ENCODE measurements at regions not wholly inside any gene's neighbourhood (a gene's known extent, or its start where the extent isn't known, plus 50 kb on each side); places are given as distances from the start of the nearest gene placed in this dataset.

GRCh38 chr9:38316166-38316780 is 76.2 kb upstream of the ALDH1B1 start:
- H3K4me3 ChIP-seq (replicated peaks; ENCODE audit: low read depth, low read length), result no peak overlapping the region
- no peak for DNase-seq (ENCODE audit: extremely low read depth, low read depth)
- TF ChIP-seq, protein P1, sequence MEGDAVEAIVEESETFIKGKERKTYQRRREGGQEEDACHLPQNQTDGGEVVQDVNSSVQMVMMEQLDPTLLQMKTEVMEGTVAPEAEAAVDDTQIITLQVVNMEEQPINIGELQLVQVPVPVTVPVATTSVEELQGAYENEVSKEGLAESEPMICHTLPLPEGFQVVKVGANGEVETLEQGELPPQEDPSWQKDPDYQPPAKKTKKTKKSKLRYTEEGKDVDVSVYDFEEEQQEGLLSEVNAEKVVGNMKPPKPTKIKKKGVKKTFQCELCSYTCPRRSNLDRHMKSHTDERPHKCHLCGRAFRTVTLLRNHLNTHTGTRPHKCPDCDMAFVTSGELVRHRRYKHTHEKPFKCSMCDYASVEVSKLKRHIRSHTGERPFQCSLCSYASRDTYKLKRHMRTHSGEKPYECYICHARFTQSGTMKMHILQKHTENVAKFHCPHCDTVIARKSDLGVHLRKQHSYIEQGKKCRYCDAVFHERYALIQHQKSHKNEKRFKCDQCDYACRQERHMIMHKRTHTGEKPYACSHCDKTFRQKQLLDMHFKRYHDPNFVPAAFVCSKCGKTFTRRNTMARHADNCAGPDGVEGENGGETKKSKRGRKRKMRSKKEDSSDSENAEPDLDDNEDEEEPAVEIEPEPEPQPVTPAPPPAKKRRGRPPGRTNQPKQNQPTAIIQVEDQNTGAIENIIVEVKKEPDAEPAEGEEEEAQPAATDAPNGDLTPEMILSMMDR (IDR thresholded peaks at IDR 0.05; ENCODE audit: low read depth, low read length, missing control alignments), result no peak

DNA sequence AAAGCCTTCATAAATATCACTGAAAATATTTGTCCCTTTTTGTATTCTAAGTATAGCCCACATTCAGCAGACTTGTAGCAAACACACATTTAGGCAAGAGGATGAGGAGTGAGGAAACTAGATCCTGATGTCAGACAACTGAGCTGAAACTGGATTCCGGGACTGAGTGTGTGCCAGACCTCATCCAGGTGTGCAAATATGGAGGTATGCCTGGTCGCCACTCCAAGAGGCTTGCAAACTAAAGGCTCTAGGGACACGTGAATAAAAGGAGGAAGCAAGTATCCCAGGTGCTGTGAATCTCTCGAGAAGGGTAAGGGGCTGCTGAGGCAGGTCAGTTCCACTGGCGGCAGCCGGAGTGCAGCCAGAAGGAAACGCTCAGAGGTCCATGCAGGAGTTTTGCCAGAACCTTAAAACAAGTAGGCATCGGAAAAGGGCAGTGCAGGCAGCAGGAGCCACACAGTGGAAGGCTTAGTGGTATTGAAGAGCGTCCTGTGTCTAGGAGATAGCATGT is 77.4 kb upstream of the ALDH1B1 start:
- H3K4me3 ChIP-seq (replicated peaks; ENCODE audit: low read depth, low read length), result no peak overlapping the region
- DNase-seq (ENCODE audit: extremely low read depth, low read depth), result no peak
- TF ChIP-seq, protein P1 (IDR thresholded peaks at IDR 0.05; ENCODE audit: low read depth, low read length, missing control alignments), result no peak

GRCh38 chr9:38313421-38313820 is 79.1 kb upstream of the ALDH1B1 start:
- H3K4me3 ChIP-seq (replicated peaks; ENCODE audit: low read depth, low read length), result no peak overlapping the region
- TF ChIP-seq, protein P1 (IDR thresholded peaks at IDR 0.05; ENCODE audit: low read depth, low read length, missing control alignments), result no peak
- no peak for DNase-seq (ENCODE audit: extremely low read depth, low read depth)

DNA sequence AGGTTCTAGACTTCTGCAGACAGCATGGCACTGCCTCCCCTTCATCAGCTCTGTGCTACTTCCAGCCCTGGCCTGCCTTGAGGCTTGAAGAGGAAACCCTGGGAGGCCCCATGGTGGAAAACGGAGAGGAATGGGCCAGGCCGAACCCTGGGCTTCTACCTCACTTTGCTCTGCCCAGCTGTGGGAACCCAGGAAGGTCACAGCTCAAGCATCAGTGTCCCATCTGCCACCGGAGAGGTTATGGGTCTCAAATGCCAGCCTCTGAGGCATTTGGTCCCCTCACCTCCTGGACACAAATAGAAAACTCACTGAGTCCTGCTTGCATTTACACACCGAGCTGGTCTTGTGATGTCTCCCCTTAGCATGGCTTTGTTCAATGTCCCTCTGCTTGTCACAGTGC is 80.1 kb upstream of the ALDH1B1 start:
- TF ChIP-seq, protein P1 (IDR thresholded peaks at IDR 0.05; ENCODE audit: low read depth, low read length, missing control alignments), result no peak
- DNase-seq (ENCODE audit: extremely low read depth, low read depth), result no peak
- no peak overlapping the region for H3K4me3 ChIP-seq (replicated peaks; ENCODE audit: low read depth, low read length)

DNA sequence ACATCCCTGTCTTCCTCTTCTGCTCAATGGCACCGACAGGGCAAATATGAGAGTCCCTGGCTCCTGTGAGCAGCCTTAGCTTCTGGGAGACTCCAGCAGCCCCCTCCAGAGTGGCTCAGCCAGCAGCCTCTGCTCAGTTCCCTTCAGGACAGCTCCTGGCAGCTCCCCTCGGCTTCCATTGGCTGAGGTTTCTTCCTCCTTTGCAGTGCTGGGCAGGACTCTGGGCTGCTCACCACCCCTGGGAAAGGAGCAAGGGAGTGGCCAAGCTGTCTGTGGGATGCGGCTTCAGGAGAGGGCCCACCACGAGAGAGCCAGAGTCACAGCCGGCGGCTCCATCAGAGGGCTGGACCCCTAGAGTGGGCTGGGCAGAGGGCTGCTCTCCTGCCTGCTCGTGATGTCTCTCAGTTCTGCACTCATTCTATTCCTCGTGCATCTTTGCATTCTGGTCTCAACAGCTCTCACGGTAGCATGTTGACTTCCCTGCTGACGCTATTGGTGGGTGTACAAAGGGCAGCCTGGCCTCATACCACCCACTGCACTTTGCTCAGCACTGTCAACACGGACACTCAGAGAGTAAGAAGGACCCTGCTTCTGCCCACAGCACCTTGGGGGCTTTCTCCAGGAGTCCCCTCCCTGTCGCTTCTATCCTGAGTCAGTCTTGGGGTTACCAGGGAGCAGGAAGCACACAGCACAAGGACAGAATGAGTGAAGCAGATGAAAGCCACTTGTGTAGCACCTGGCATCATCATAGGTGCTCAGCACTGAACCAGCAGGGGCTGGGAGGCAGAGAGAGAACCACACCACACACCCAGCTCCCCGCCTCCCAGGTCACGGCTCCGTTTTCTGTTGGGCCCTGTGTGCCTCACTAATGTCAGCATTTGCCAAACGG is 80.9 kb upstream of the ALDH1B1 start:
- no peak overlapping the region for H3K4me3 ChIP-seq (replicated peaks; ENCODE audit: low read depth, low read length)
- DNase-seq (ENCODE audit: extremely low read depth, low read depth), result no peak

GRCh38 chr9:38309324-38310195 is 82.9 kb upstream of the ALDH1B1 start:
- TF ChIP-seq, protein P1 (IDR thresholded peaks at IDR 0.05; ENCODE audit: low read depth, low read length, missing control alignments), result no peak
- H3K4me3 ChIP-seq (replicated peaks; ENCODE audit: low read depth, low read length), result no peak overlapping the region
- peak; percentile 20 for DNase-seq (ENCODE audit: extremely low read depth, low read depth)

More for the DNA sequence above, 80.9 kb upstream of the ALDH1B1 start:
- TF ChIP-seq, protein P1 (IDR thresholded peaks at IDR 0.05; ENCODE audit: low read depth, low read length, missing control alignments), result no peak
